ENCODE measurements at regions not wholly inside any gene's neighbourhood (a gene's known extent, or its start where the extent isn't known, plus 50 kb on each side); places are given as distances from the start of the nearest gene placed in this dataset.

GRCh38 chr1:164999146-164999545, 357.4 kb downstream of the LMX1A start:
- TF ChIP-seq, protein P1, sequence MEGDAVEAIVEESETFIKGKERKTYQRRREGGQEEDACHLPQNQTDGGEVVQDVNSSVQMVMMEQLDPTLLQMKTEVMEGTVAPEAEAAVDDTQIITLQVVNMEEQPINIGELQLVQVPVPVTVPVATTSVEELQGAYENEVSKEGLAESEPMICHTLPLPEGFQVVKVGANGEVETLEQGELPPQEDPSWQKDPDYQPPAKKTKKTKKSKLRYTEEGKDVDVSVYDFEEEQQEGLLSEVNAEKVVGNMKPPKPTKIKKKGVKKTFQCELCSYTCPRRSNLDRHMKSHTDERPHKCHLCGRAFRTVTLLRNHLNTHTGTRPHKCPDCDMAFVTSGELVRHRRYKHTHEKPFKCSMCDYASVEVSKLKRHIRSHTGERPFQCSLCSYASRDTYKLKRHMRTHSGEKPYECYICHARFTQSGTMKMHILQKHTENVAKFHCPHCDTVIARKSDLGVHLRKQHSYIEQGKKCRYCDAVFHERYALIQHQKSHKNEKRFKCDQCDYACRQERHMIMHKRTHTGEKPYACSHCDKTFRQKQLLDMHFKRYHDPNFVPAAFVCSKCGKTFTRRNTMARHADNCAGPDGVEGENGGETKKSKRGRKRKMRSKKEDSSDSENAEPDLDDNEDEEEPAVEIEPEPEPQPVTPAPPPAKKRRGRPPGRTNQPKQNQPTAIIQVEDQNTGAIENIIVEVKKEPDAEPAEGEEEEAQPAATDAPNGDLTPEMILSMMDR (IDR thresholded peaks at IDR 0.05): no peak

DNA sequence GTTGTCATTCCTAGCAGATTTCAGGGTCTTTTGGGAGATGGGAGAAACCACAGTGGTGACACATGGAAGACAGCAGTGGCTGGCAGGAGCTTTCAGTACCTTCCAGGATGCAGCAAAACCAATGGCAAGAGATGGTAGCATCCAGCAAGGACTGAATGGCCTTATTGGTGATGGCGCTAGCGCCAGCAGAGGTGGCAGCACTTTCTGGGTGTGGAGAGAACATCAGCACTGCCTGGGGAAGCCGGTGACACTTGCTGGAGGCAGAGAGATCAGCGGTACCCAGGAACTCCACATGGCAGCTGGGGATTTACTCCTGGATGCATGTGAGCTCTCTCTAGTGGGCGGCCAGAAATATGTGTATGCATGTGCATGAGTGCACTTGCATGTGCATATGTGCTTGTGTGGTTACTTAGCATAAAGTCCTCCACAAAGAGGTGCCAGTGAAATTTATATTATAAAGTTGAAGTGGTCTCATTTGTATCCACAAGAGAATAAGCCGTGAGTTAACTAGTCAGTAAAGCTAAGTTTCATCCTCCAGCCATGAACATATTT, 364.7 kb downstream of the LMX1A start:
- Histone ChIP-seq H3K4me1 (no peaks in the 10 kb centered on the region), H3K27ac (no peak overlapping the region), H3K4me3 (no peak overlapping the region), H3K27me3 (no peaks in the 10 kb centered on the region), H3K9me3 (no peaks in the 10 kb centered on the region), H3K36me3 (no peaks in the 10 kb centered on the region)
- intact Hi-C loops (cut with DNase I; ENCODE audit: low total_unique reads): no loop called here
- no peak for DNase-seq
- TF ChIP-seq, protein P1 (IDR thresholded peaks at IDR 0.05): no peak

More at GRCh38 chr1:164999146-164999545, 357.4 kb downstream of the LMX1A start:
- Histone ChIP-seq H3K27me3 (peaks cover 0 to 2% of the 10 kb centered on the region in 2 donors), H3K4me3 (no peak overlapping the region), H3K9me3 (peaks cover 0 to 3% (median 0%) of the 10 kb centered on the region in 3 donors), H3K4me1 (no peaks in the 10 kb centered on the region), H3K27ac (no peak overlapping the region), H3K36me3 (no peaks in the 10 kb centered on the region)
- DNase-seq: no peak
- intact Hi-C loops (cut with DNase I; ENCODE audit: low total_unique reads): no loop called here

- intact Hi-C loops (cut with DNase I; ENCODE audit: low total_unique reads): no loop called here
- Histone ChIP-seq H3K36me3 (no peaks in the 10 kb centered on the region), H3K9me3 (no peaks in the 10 kb centered on the region), H3K27ac (no peak overlapping the region), H3K27me3 (no peaks in the 10 kb centered on the region), H3K4me1 (no peaks in the 10 kb centered on the region), H3K4me3 (no peak overlapping the region)
- TF ChIP-seq, protein P1 (IDR thresholded peaks at IDR 0.05): no peak
- no peak for DNase-seq
Measured at GRCh38 chr1:164983023-164983650, 373.4 kb downstream of the LMX1A start.

GRCh38 chr1:164982545-164982944, 374.0 kb downstream of the LMX1A start:
- TF ChIP-seq, protein P1 (IDR thresholded peaks at IDR 0.05): no peak
- H3K36me3 ChIP-seq: no peaks in the 10 kb centered on the region
- no peaks in the 10 kb centered on the region for H3K4me1 ChIP-seq
- no peak overlapping the region for H3K4me3 ChIP-seq
- no peak overlapping the region for H3K27ac ChIP-seq
- DNase-seq: no peak
- intact Hi-C loops (cut with DNase I; ENCODE audit: low total_unique reads): no loop called here
- no peaks in the 10 kb centered on the region for H3K27me3 ChIP-seq
- H3K9me3 ChIP-seq: no peaks in the 10 kb centered on the region

GRCh38 chr1:164977561-164977960, 379.0 kb downstream of the LMX1A start:
- H3K4me3 ChIP-seq: no peak overlapping the region
- DNase-seq: no peak
- TF ChIP-seq, protein P1 (IDR thresholded peaks at IDR 0.05): no peak
- H3K4me1 ChIP-seq: no peaks in the 10 kb centered on the region
- H3K27me3 ChIP-seq: no peaks in the 10 kb centered on the region
- no peaks in the 10 kb centered on the region for H3K9me3 ChIP-seq
- intact Hi-C loops (cut with DNase I; ENCODE audit: low total_unique reads): no loop called here
- H3K27ac ChIP-seq: no peak overlapping the region
- no peaks in the 10 kb centered on the region for H3K36me3 ChIP-seq
